Trophoblast cell (in vitro differentiated cells and primary cell): ENCODE measurements at regions not wholly inside any gene's neighbourhood (a gene's known extent, or its start where the extent isn't known, plus 50 kb on each side); places are given as distances from the start of the nearest gene placed in this dataset.

Experiments used
- DNase-seq, 2 donors: peaks; one replicate each; pipeline ENCODE4 v3.0.0-alpha.2; 2016
- H2AFZ ChIP-seq: 2 replicates; pipeline ENCODE4 v1.6.1; 2013; ENCODE audit warnings: low read length, moderate library complexity, mild to moderate bottlenecking; ENCODE audit not compliant: insufficient read depth, poor library complexity
- H2AK5ac ChIP-seq: 2 replicates; pipeline ENCODE4 v1.6.1; 2013; ENCODE audit warnings: mild to moderate bottlenecking, low read length
- H2BK120ac ChIP-seq: 2 replicates; pipeline ENCODE4 v1.6.1; 2013; ENCODE audit warnings: low read length, mild to moderate bottlenecking, moderate library complexity; ENCODE audit not compliant: insufficient read depth, poor library complexity
- H2BK12ac ChIP-seq: 2 replicates; pipeline ENCODE4 v1.6.1; 2013; ENCODE audit warnings: mild to moderate bottlenecking, low read length, moderate library complexity
- H2BK5ac ChIP-seq: 2 replicates; pipeline ENCODE4 v1.6.1; 2013; ENCODE audit warnings: low read length, low read depth, moderate library complexity, mild to moderate bottlenecking; ENCODE audit not compliant: poor library complexity
- H3K14ac ChIP-seq: 2 replicates; pipeline ENCODE4 v1.6.1; 2013; ENCODE audit warnings: mild to moderate bottlenecking, low read length
- H3K18ac ChIP-seq: 2 replicates; pipeline ENCODE4 v1.6.1; 2013; ENCODE audit warnings: mild to moderate bottlenecking, low read length
- H3K23ac ChIP-seq: 2 replicates; pipeline ENCODE4 v1.6.1; 2013; ENCODE audit warnings: low read length
- H3K27ac ChIP-seq: 2 replicates; pipeline ENCODE4 v1.5.1; 2013; ENCODE audit warnings: low read depth, mild to moderate bottlenecking, inconsistent platforms, low read length, moderate library complexity
- H3K27me3 ChIP-seq: 2 replicates; pipeline ENCODE4 v1.6.1; 2013; ENCODE audit warnings: inconsistent platforms, mild to moderate bottlenecking, low read length, moderate library complexity; ENCODE audit not compliant: insufficient read depth
- H3K36me3 ChIP-seq, 2 experiments: 1 replicate in 1 of 2; 2 replicates in 1 of 2; pipeline ENCODE4 v1.6.1; 2013; ENCODE audit warnings: low read length in 2 of 2, mild to moderate bottlenecking in 2 of 2, moderate library complexity in 1 of 2; ENCODE audit not compliant: insufficient read depth in 2 of 2, control insufficient read depth in 1 of 2
- H3K4ac ChIP-seq: 2 replicates; pipeline ENCODE4 v1.6.1; 2013; ENCODE audit warnings: low read depth, mild to moderate bottlenecking, low read length, moderate library complexity
- H3K4me1 ChIP-seq, 2 experiments: 1 replicate in 1 of 2; 2 replicates in 1 of 2; pipeline ENCODE4 v1.6.1; 2013; ENCODE audit warnings: low read length in 2 of 2, mild to moderate bottlenecking in 2 of 2, moderate library complexity in 1 of 2; ENCODE audit not compliant: insufficient read depth in 2 of 2, control insufficient read depth in 1 of 2
- H3K4me2 ChIP-seq: 2 replicates; pipeline ENCODE4 v1.6.1; 2013; ENCODE audit warnings: inconsistent platforms, mild to moderate bottlenecking, low read length, moderate library complexity
- H3K4me3 ChIP-seq: 2 replicates; pipeline ENCODE4 v1.5.1; 2013; ENCODE audit warnings: mild to moderate bottlenecking, low read depth, low read length, inconsistent platforms
- H3K79me1 ChIP-seq: one replicate; pipeline ENCODE4 v1.6.1; 2013; ENCODE audit warnings: low read length
- H3K79me2 ChIP-seq: 2 replicates; pipeline ENCODE4 v1.6.1; 2013; ENCODE audit warnings: low read length, mild to moderate bottlenecking; ENCODE audit not compliant: control insufficient read depth, insufficient read depth, poor library complexity
- H3K9ac ChIP-seq: 2 replicates; pipeline ENCODE4 v1.6.1; 2013; ENCODE audit warnings: mild to moderate bottlenecking, low read length
- H3K9me3 ChIP-seq: 2 replicates; pipeline ENCODE4 v1.6.1; 2013; ENCODE audit warnings: low read depth, mild to moderate bottlenecking, control low read depth, inconsistent platforms, low read length; ENCODE audit not compliant: insufficient read depth
- H4K12ac ChIP-seq: 2 replicates; pipeline ENCODE4 v1.6.1; 2013; ENCODE audit warnings: low read depth, mild to moderate bottlenecking, low read length, moderate library complexity
- H4K8ac ChIP-seq: 2 replicates; pipeline ENCODE4 v1.6.1; 2013; ENCODE audit warnings: low read depth, mild to moderate bottlenecking, low read length, moderate library complexity
- H4K91ac ChIP-seq: one replicate; pipeline ENCODE4 v1.6.1; 2013; ENCODE audit warnings: low read depth, mild to moderate bottlenecking, low read length, moderate library complexity
- WGBS: extraction: QIAGEN DNeasy Blood & Tissue Kit; methylation state at CpG from one replicate; pipeline ENCODE4 v1.1.7; 2013; ENCODE audit warnings: missing lambda C conversion rate; ENCODE audit not compliant: insufficient read length, insufficient coverage; ENCODE audit errors: extremely low coverage; 5-methylcytosine and 5-hydroxymethylcytosine counted together

- no CpG with 5 or more reads among the region's 2 CpGs for WGBS
- no peak overlapping the region for H3K4me3 ChIP-seq
- no peak overlapping the region for H2BK5ac ChIP-seq
- H3K18ac ChIP-seq, result no peak overlapping the region
- H4K8ac ChIP-seq, result no peak overlapping the region
- DNase-seq, result no peak
- H3K27me3 ChIP-seq, result no peaks in the 10 kb centered on the region
- no peak overlapping the region for H3K14ac ChIP-seq
- no peak overlapping the region for H3K9ac ChIP-seq
- H2AK5ac ChIP-seq, result no peak overlapping the region
- H2BK12ac ChIP-seq, result no peak overlapping the region
- H3K36me3 ChIP-seq, result no peaks in the 10 kb centered on the region
- no peaks in the 10 kb centered on the region for H3K9me3 ChIP-seq
- no peaks in the 10 kb centered on the region for H3K79me2 ChIP-seq
- no peak overlapping the region for H3K4ac ChIP-seq
- H3K4me2 ChIP-seq, result no peak overlapping the region
- no peak overlapping the region for H4K91ac ChIP-seq
- no peak overlapping the region for H3K23ac ChIP-seq
- no peak overlapping the region for H2BK120ac ChIP-seq
- H4K12ac ChIP-seq, result no peak overlapping the region
- H3K27ac ChIP-seq, result no peak overlapping the region
- peaks cover 24 to 26% of the 10 kb centered on the region in 2 experiments for H3K4me1 ChIP-seq
- no peak overlapping the region for H2AFZ ChIP-seq
- peaks cover 27% of the 10 kb centered on the region for H3K79me1 ChIP-seq
These were observed 50.4 kb upstream of the PRSS23 start for GRCh38 chr11:86749821-86750401.

- H3K23ac ChIP-seq, result no peak overlapping the region
- H2BK12ac ChIP-seq, result peak overlapping the region; percentile 94
- no peak overlapping the region for H3K27ac ChIP-seq
- no peaks in the 10 kb centered on the region for H3K9me3 ChIP-seq
- peak overlapping the region; percentile 86 for H3K14ac ChIP-seq
- no peak overlapping the region for H3K9ac ChIP-seq
- H3K79me1 ChIP-seq, result peaks cover 29% of the 10 kb centered on the region
- H3K4me2 ChIP-seq, result no peak overlapping the region
- H3K18ac ChIP-seq, result peak overlapping the region; percentile 46
- DNase-seq, result no peak
- no peaks in the 10 kb centered on the region for H3K79me2 ChIP-seq
- peak overlapping the region; percentile 83 for H2BK120ac ChIP-seq
- no peaks in the 10 kb centered on the region for H3K36me3 ChIP-seq
- H2AFZ ChIP-seq, result no peak overlapping the region
- H3K4me3 ChIP-seq, result no peak overlapping the region
- peak overlapping the region; percentile 72 for H4K91ac ChIP-seq
- H2BK5ac ChIP-seq, result no peak overlapping the region
- no peaks in the 10 kb centered on the region for H3K27me3 ChIP-seq
- H2AK5ac ChIP-seq, result peak overlapping the region; percentile 64
- no peak overlapping the region for H4K8ac ChIP-seq
- peaks cover 24 to 26% of the 10 kb centered on the region in 2 experiments for H3K4me1 ChIP-seq
- H3K4ac ChIP-seq, result peak overlapping the region; percentile 51
- no CpG with 5 or more reads among the region's 3 CpGs for WGBS
- no peak overlapping the region for H4K12ac ChIP-seq
These were observed 51.0 kb upstream of the PRSS23 start for GRCh38 chr11:86749376-86749775.

- Histone ChIP-seq H2BK12ac (peak overlapping the region; percentile 97), H4K91ac (peak overlapping the region; percentile 93), H3K36me3 (no peaks in the 10 kb centered on the region), H3K27ac (peak overlapping the region; percentile 68), H2AFZ (peak overlapping the region; percentile 35), H3K79me2 (no peaks in the 10 kb centered on the region), H3K27me3 (no peaks in the 10 kb centered on the region), H2BK120ac (peak overlapping the region; percentile 83), H3K14ac (peak overlapping the region; percentile 78), H2AK5ac (peak overlapping the region; percentile 57), H3K23ac (no peak overlapping the region), H3K4me2 (no peak overlapping the region), H4K12ac (no peak overlapping the region), H3K4me3 (no peak overlapping the region), H4K8ac (peak overlapping the region; percentile 64), H3K4ac (peak overlapping the region; percentile 41), H2BK5ac (peak overlapping the region; percentile 75), H3K18ac (peak overlapping the region; percentile 26), H3K9ac (no peak overlapping the region), H3K4me1 (peaks cover 24 to 31% of the 10 kb centered on the region in 2 experiments), H3K79me1 (peaks cover 31% of the 10 kb centered on the region), H3K9me3 (no peaks in the 10 kb centered on the region)
- DNase-seq, result peak; percentile 9 to 45
- WGBS, result no CpG with 5 or more reads among the region's 4 CpGs
These were observed 52.0 kb upstream of the PRSS23 start for GRCh38 chr11:86748296-86748695.

GRCh38 chr11:86747801-86748200 is 52.5 kb upstream of the PRSS23 start:
- Histone ChIP-seq H3K9me3 (no peaks in the 10 kb centered on the region), H3K9ac (no peak overlapping the region), H4K91ac (peak overlapping the region; percentile 93), H3K4me1 (peaks cover 29 to 36% of the 10 kb centered on the region in 2 experiments), H3K4me2 (no peak overlapping the region), H2AK5ac (peak overlapping the region; percentile 57), H3K36me3 (no peaks in the 10 kb centered on the region), H3K23ac (no peak overlapping the region), H2AFZ (no peak overlapping the region), H3K4me3 (no peak overlapping the region), H3K79me2 (no peaks in the 10 kb centered on the region), H4K12ac (no peak overlapping the region), H3K27me3 (no peaks in the 10 kb centered on the region), H3K18ac (peak overlapping the region; percentile 26), H2BK120ac (peak overlapping the region; percentile 83), H2BK12ac (peak overlapping the region; percentile 97), H2BK5ac (peak overlapping the region; percentile 75), H3K27ac (peak overlapping the region; percentile 68), H3K79me1 (peaks cover 34% of the 10 kb centered on the region), H3K4ac (peak overlapping the region; percentile 41), H4K8ac (peak overlapping the region; percentile 64), H3K14ac (peak overlapping the region; percentile 78)
- DNase-seq, result peak; percentile 77 to 88
- WGBS, result no CpG with 5 or more reads among the region's 3 CpGs
